Hepatocyte (in vitro differentiated cells): ENCODE measurements at regions not wholly inside any gene's neighbourhood (a gene's known extent, or its start where the extent isn't known, plus 50 kb on each side); places are given as distances from the start of the nearest gene placed in this dataset.

Source experiments
- DNase-seq: peaks from one replicate; pipeline ENCODE4 v3.0.0-alpha.2; 2016; ENCODE audit warnings: low spot score
- H2AFZ ChIP-seq: fragments of 200-600 bp; sonication (generic); 2 replicates; pipeline ENCODE4 v1.6.0; 2016; ENCODE audit warnings: antibody characterized with exemption, mild to moderate bottlenecking
- H3K27ac ChIP-seq: fragments of 200-600 bp; sonication (generic); 2 replicates; pipeline ENCODE4 v1.5.1; 2016; ENCODE audit warnings: mild to moderate bottlenecking
- H3K27me3 ChIP-seq: fragments of 200-600 bp; sonication (generic); 2 replicates; pipeline ENCODE4 v1.6.1; 2016
- H3K36me3 ChIP-seq: fragments of 200-600 bp; sonication (generic); replicated peaks from 2 replicates; pipeline ENCODE4 v1.5.1; 2016; ENCODE audit warnings: low read depth; ENCODE audit not compliant: insufficient read depth
- H3K4me1 ChIP-seq: fragments of 200-600 bp; sonication (generic); 2 replicates; pipeline ENCODE4 v1.5.1; 2016; ENCODE audit warnings: mild to moderate bottlenecking, moderate library complexity; ENCODE audit not compliant: insufficient read depth
- H3K4me2 ChIP-seq: fragments of 200-600 bp; sonication (generic); 2 replicates; pipeline ENCODE4 v1.6.0; 2016
- H3K4me3 ChIP-seq: fragments of 200-600 bp; sonication (generic); 2 replicates; pipeline ENCODE4 v1.5.1; 2016; ENCODE audit warnings: mild to moderate bottlenecking
- H3K79me2 ChIP-seq: fragments of 200-600 bp; sonication (generic); 2 replicates; pipeline ENCODE4 v1.6.0; 2017; ENCODE audit warnings: mild to moderate bottlenecking
- H3K9me2 ChIP-seq: fragments of 200-600 bp; sonication (generic); replicated peaks from 2 replicates; pipeline ENCODE4 v1.6.0; 2017; ENCODE audit warnings: mild to moderate bottlenecking; ENCODE audit not compliant: insufficient read depth
- H3K9me3 ChIP-seq: fragments of 200-600 bp; sonication (generic); 2 replicates; pipeline ENCODE4 v1.5.1; 2016; ENCODE audit warnings: low read depth, mild to moderate bottlenecking
- H4K20me1 ChIP-seq: fragments of 200-600 bp; sonication (generic); 2 replicates; pipeline ENCODE4 v1.6.0; 2016; ENCODE audit warnings: mild to moderate bottlenecking; ENCODE audit not compliant: insufficient read depth, poor library complexity, severe bottlenecking
- EZH2 ChIP-seq: fragments of 200-600 bp; sonication (generic); IDR thresholded peaks from 2 replicates; pipeline ENCODE4 v1.6.1; 2016; ENCODE audit warnings: antibody characterized with exemption, mild to moderate bottlenecking, borderline replicate concordance
- EZH2phosphoT487 ChIP-seq: fragments of 200-600 bp; sonication (generic); IDR thresholded peaks from one replicate; pipeline ENCODE4 v1.6.1; 2018; ENCODE audit warnings: antibody characterized with exemption, mild to moderate bottlenecking, low read depth, moderate library complexity; ENCODE audit not compliant: unreplicated experiment, severe bottlenecking
- WGBS: methylation state at CpG from one replicate; pipeline ENCODE4 v1.1.6; 2016; ENCODE audit warnings: low lambda C conversion rate; ENCODE audit errors: missing lambda C conversion rate; 5-methylcytosine and 5-hydroxymethylcytosine counted together
- TF ChIP-seq, protein P1 (sequence below): fragments of 200-600 bp; sonication (generic); IDR thresholded peaks from 2 replicates; pipeline ENCODE4 v1.5.1; 2016; ENCODE audit warnings: antibody characterized with exemption, mild to moderate bottlenecking; ENCODE audit not compliant: poor library complexity

DNA sequence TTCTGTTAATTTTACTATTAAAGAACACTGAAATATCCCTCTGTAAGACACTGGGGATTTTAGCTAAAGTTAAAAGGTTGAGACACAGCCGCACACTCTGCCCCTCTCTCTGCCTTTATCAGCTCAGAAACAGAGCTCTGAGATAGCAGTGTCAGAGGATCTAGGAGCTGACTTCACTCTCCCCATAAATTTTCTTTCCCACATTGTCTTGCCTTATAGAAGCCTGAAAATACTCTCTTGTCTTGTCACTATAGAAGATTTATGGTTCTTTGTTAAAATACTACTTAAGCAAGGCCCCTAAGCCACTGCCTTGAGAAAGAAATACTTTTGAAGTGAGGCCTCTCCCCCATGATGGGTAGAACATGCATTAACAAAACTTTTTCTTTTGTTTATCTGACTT lies 105.7 kb upstream of the C10orf90 start:
- no peak overlapping the region for H3K4me2 ChIP-seq
- H2AFZ ChIP-seq: no peak overlapping the region
- WGBS: 33% methylated on average over 1 of the region's 1 CpG
- no peaks in the 10 kb centered on the region for H4K20me1 ChIP-seq
- no peaks in the 10 kb centered on the region for H3K79me2 ChIP-seq
- H3K27ac ChIP-seq: no peak overlapping the region
- TF ChIP-seq EZH2: no peak
- TF ChIP-seq EZH2phosphoT487: no peak
- TF ChIP-seq, protein P1, sequence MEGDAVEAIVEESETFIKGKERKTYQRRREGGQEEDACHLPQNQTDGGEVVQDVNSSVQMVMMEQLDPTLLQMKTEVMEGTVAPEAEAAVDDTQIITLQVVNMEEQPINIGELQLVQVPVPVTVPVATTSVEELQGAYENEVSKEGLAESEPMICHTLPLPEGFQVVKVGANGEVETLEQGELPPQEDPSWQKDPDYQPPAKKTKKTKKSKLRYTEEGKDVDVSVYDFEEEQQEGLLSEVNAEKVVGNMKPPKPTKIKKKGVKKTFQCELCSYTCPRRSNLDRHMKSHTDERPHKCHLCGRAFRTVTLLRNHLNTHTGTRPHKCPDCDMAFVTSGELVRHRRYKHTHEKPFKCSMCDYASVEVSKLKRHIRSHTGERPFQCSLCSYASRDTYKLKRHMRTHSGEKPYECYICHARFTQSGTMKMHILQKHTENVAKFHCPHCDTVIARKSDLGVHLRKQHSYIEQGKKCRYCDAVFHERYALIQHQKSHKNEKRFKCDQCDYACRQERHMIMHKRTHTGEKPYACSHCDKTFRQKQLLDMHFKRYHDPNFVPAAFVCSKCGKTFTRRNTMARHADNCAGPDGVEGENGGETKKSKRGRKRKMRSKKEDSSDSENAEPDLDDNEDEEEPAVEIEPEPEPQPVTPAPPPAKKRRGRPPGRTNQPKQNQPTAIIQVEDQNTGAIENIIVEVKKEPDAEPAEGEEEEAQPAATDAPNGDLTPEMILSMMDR: no peak
- peaks cover 4% of the 10 kb centered on the region for H3K27me3 ChIP-seq
- no peaks in the 10 kb centered on the region for H3K9me2 ChIP-seq
- H3K4me3 ChIP-seq: no peak overlapping the region
- DNase-seq: no peak
- no peaks in the 10 kb centered on the region for H3K9me3 ChIP-seq
- no peaks in the 10 kb centered on the region for H3K36me3 ChIP-seq
- no peaks in the 10 kb centered on the region for H3K4me1 ChIP-seq

DNA sequence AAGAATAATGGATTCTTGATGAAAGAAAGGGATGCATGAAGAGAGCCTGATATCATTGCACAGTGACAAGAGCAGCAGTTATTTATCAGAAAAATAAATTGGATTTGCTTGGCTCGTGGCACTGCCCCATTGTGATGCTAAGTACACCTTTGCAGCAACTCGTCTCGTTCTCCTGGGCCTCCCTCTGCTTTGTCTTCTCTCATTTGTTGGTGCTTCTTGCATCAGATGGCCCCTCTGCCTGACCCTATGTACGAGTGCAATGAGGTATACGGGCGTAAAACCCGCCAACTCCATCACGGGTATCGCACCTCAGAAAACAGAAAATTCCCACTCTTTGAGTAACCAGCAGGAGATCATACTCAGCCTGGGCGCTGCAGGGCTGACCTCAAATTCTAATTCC lies 107.2 kb upstream of the C10orf90 start:
- Histone ChIP-seq H2AFZ (no peak overlapping the region), H3K9me2 (no peaks in the 10 kb centered on the region), H3K9me3 (no peaks in the 10 kb centered on the region), H3K4me3 (no peak overlapping the region), H3K4me2 (no peak overlapping the region), H3K79me2 (no peaks in the 10 kb centered on the region), H3K27ac (no peak overlapping the region), H3K36me3 (no peaks in the 10 kb centered on the region), H3K4me1 (no peaks in the 10 kb centered on the region), H3K27me3 (peaks cover 4% of the 10 kb centered on the region), H4K20me1 (no peaks in the 10 kb centered on the region)
- TF ChIP-seq, protein P1: no peak
- TF ChIP-seq EZH2 (no peak), EZH2phosphoT487 (no peak)
- WGBS: 83% methylated on average over 10 of the region's 10 CpGs
- DNase-seq: no peak

DNA sequence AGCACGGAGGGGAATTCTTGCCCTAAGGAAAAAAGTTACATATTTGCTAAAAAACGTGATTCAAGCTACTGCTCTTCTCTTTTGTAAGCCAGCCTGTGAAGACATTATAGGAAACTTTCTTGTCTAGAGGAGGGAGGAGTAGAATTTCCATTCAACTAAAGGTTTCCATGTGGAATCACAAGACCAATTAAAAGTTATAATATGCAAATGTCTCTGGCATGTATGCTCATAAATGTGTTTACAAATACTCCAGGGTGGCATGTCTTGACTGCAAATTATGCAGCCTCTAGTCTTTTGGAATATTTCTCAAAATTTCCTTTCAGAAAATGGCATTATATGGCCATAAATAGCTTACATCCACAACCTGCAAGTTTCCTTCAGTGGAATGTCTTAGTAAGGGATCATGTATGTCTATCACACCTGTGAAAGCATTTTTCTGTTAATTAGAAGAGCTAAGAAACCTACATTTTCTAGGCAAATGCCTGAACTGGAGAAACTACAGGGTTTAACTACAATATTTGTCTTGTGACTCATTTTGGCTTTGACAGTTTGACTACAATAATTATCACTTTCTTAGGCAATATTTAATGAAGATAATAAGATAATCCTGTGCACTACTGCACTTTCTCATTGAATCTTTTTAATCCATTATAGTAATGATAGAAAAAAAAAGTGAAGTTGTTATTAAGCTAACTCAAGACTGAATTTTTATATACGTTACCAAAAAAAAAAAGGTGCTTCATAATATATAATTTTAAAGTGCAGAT lies 111.1 kb upstream of the C10orf90 start:
- no peaks in the 10 kb centered on the region for H3K36me3 ChIP-seq
- H3K27me3 ChIP-seq: peaks cover 4% of the 10 kb centered on the region
- H4K20me1 ChIP-seq: no peaks in the 10 kb centered on the region
- H3K9me3 ChIP-seq: no peaks in the 10 kb centered on the region
- WGBS: 37% methylated on average over 3 of the region's 3 CpGs
- TF ChIP-seq EZH2phosphoT487 (peak; percentile 96), EZH2 (no peak)
- TF ChIP-seq, protein P1: no peak
- no peak overlapping the region for H3K27ac ChIP-seq
- H3K4me3 ChIP-seq: no peak overlapping the region
- no peaks in the 10 kb centered on the region for H3K79me2 ChIP-seq
- no peak overlapping the region for H2AFZ ChIP-seq
- H3K4me2 ChIP-seq: no peak overlapping the region
- no peaks in the 10 kb centered on the region for H3K9me2 ChIP-seq
- DNase-seq: no peak
- H3K4me1 ChIP-seq: no peaks in the 10 kb centered on the region
